ENCODE measurements at regions not wholly inside any gene's neighbourhood (a gene's known extent, or its start where the extent isn't known, plus 50 kb on each side); places are given as distances from the start of the nearest gene placed in this dataset.

- Histone ChIP-seq H3K27ac (replicated peaks) (no peak overlapping the region), H3K4me3 (replicated peaks; ENCODE audit: insufficient read depth, low read length) (no peak overlapping the region), H3K27me3 (ENCODE audit: insufficient read depth, poor library complexity, severe bottlenecking) (no peaks in the 10 kb centered on the region)
- TF ChIP-seq GABPA (IDR thresholded peaks at IDR 0.05; ENCODE audit: low read depth) (no peak), POLR2AphosphoS5 (IDR thresholded peaks at IDR 0.05; ENCODE audit: low read depth) (no peak), SPI1 (IDR thresholded peaks at IDR 0.05; ENCODE audit: borderline replicate concordance, low read depth) (no peak)
- TF ChIP-seq, protein P1, sequence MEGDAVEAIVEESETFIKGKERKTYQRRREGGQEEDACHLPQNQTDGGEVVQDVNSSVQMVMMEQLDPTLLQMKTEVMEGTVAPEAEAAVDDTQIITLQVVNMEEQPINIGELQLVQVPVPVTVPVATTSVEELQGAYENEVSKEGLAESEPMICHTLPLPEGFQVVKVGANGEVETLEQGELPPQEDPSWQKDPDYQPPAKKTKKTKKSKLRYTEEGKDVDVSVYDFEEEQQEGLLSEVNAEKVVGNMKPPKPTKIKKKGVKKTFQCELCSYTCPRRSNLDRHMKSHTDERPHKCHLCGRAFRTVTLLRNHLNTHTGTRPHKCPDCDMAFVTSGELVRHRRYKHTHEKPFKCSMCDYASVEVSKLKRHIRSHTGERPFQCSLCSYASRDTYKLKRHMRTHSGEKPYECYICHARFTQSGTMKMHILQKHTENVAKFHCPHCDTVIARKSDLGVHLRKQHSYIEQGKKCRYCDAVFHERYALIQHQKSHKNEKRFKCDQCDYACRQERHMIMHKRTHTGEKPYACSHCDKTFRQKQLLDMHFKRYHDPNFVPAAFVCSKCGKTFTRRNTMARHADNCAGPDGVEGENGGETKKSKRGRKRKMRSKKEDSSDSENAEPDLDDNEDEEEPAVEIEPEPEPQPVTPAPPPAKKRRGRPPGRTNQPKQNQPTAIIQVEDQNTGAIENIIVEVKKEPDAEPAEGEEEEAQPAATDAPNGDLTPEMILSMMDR (IDR thresholded peaks at IDR 0.05; ENCODE audit: insufficient read depth, low read length), result no peak
- TF ChIP-seq, protein P2, sequence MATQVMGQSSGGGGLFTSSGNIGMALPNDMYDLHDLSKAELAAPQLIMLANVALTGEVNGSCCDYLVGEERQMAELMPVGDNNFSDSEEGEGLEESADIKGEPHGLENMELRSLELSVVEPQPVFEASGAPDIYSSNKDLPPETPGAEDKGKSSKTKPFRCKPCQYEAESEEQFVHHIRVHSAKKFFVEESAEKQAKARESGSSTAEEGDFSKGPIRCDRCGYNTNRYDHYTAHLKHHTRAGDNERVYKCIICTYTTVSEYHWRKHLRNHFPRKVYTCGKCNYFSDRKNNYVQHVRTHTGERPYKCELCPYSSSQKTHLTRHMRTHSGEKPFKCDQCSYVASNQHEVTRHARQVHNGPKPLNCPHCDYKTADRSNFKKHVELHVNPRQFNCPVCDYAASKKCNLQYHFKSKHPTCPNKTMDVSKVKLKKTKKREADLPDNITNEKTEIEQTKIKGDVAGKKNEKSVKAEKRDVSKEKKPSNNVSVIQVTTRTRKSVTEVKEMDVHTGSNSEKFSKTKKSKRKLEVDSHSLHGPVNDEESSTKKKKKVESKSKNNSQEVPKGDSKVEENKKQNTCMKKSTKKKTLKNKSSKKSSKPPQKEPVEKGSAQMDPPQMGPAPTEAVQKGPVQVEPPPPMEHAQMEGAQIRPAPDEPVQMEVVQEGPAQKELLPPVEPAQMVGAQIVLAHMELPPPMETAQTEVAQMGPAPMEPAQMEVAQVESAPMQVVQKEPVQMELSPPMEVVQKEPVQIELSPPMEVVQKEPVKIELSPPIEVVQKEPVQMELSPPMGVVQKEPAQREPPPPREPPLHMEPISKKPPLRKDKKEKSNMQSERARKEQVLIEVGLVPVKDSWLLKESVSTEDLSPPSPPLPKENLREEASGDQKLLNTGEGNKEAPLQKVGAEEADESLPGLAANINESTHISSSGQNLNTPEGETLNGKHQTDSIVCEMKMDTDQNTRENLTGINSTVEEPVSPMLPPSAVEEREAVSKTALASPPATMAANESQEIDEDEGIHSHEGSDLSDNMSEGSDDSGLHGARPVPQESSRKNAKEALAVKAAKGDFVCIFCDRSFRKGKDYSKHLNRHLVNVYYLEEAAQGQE (IDR thresholded peaks at IDR 0.05; ENCODE audit: insufficient replicate concordance, low read depth), result no peak
- no peak for DNase-seq (ENCODE audit: low read depth in 1 of 2, low spot score in 1 of 2)
Observed at GRCh38 chr3:110123946-110124345, 786.6 kb upstream of the DPPA4 start.

GRCh38 chr3:110126065-110126464, 788.7 kb upstream of the DPPA4 start:
- DNase-seq (ENCODE audit: low read depth in 1 of 2, low spot score in 1 of 2), result no peak
- H3K27ac ChIP-seq (replicated peaks), result no peak overlapping the region
- H3K4me3 ChIP-seq (replicated peaks; ENCODE audit: insufficient read depth, low read length), result no peak overlapping the region
- no peaks in the 10 kb centered on the region for H3K27me3 ChIP-seq (ENCODE audit: insufficient read depth, poor library complexity, severe bottlenecking)
- no peak for TF ChIP-seq SPI1 (IDR thresholded peaks at IDR 0.05; ENCODE audit: borderline replicate concordance, low read depth)
- no peak for TF ChIP-seq POLR2AphosphoS5 (IDR thresholded peaks at IDR 0.05; ENCODE audit: low read depth)
- TF ChIP-seq, protein P1 (IDR thresholded peaks at IDR 0.05; ENCODE audit: insufficient read depth, low read length), result no peak
- TF ChIP-seq, protein P2 (IDR thresholded peaks at IDR 0.05; ENCODE audit: insufficient replicate concordance, low read depth), result no peak
- TF ChIP-seq GABPA (IDR thresholded peaks at IDR 0.05; ENCODE audit: low read depth), result no peak

DNA sequence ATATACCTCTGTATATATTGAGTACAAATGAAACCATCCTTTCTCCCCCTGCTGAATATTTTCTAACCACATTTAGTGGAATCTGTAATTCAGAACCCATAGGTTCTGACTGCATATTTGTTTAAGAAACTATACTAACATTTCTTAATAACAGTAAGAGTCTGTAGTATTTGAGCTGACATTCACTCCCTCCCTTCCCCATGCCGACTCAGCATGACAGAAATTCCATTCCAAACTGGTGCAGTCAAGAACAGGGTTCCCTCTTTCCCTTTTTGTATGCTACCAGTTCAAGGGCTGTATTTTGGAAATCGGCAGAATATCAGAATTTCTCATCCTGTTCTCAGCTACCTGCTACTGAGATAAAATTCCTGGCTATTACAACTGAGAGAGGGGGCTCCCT, 796.6 kb upstream of the DPPA4 start:
- no peak overlapping the region for H3K4me3 ChIP-seq (replicated peaks; ENCODE audit: insufficient read depth, low read length)
- no peaks in the 10 kb centered on the region for H3K27me3 ChIP-seq (ENCODE audit: insufficient read depth, poor library complexity, severe bottlenecking)
- DNase-seq (ENCODE audit: low read depth in 1 of 2, low spot score in 1 of 2), result no peak
- no peak overlapping the region for H3K27ac ChIP-seq (replicated peaks)
- TF ChIP-seq, protein P2 (IDR thresholded peaks at IDR 0.05; ENCODE audit: insufficient replicate concordance, low read depth), result no peak
- no peak for TF ChIP-seq POLR2AphosphoS5 (IDR thresholded peaks at IDR 0.05; ENCODE audit: low read depth)
- TF ChIP-seq, protein P1 (IDR thresholded peaks at IDR 0.05; ENCODE audit: insufficient read depth, low read length), result no peak
- TF ChIP-seq SPI1 (IDR thresholded peaks at IDR 0.05; ENCODE audit: borderline replicate concordance, low read depth), result no peak
- no peak for TF ChIP-seq GABPA (IDR thresholded peaks at IDR 0.05; ENCODE audit: low read depth)
